Keratinocyte (primary cell): ENCODE measurements at regions not wholly inside any gene's neighbourhood (a gene's known extent, or its start where the extent isn't known, plus 50 kb on each side); places are given as distances from the start of the nearest gene placed in this dataset.

Experiments used
- DNase-seq: peaks from one replicate; pipeline ENCODE4 v3.0.0-alpha.2; 2011; ENCODE audit warnings: low read depth, missing footprints, low spot score
- FAIRE-seq: peaks from 2 replicates; lab custom pipeline; 2011; peaks lifted over from hg19 to GRCh38; lab: Jason Lieb, UNC
- H2AFZ ChIP-seq: 2 replicates; pipeline ENCODE4 v1.6.0; 2012; ENCODE audit warnings: low read length, control low read depth, inconsistent platforms; ENCODE audit not compliant: control insufficient read depth
- H3K27ac ChIP-seq: 2 replicates; pipeline ENCODE4 v1.5.1; 2011; ENCODE audit warnings: low read length; ENCODE audit not compliant: control insufficient read depth, insufficient read depth
- H3K27me3 ChIP-seq: 3 replicates; pipeline ENCODE4 v1.6.0; 2011; ENCODE audit warnings: low read length; ENCODE audit not compliant: control insufficient read depth, insufficient read depth; ENCODE audit errors: extremely low read depth
- H3K36me3 ChIP-seq, 2 experiments: 2 replicates in 1 of 2; 3 replicates in 1 of 2; pipeline ENCODE4 v1.5.1; 2011; ENCODE audit warnings: low read length in 2 of 2, mild to moderate bottlenecking in 1 of 2; ENCODE audit not compliant: control insufficient read depth in 2 of 2, insufficient read depth in 2 of 2; ENCODE audit errors: extremely low read depth in 1 of 2
- H3K4me1 ChIP-seq: 3 replicates; pipeline ENCODE4 v1.5.1; 2011; ENCODE audit warnings: low read length; ENCODE audit not compliant: control insufficient read depth, insufficient read depth; ENCODE audit errors: extremely low read depth
- H3K4me2 ChIP-seq: 3 replicates; pipeline ENCODE4 v1.6.0; 2011; ENCODE audit warnings: low read depth, low read length; ENCODE audit not compliant: control insufficient read depth, insufficient read depth; ENCODE audit errors: extremely low read depth
- H3K4me3 ChIP-seq, 3 experiments: fragments of 200-600 bp in 1 of 3; sonication (generic) in 1 of 3; 2 replicates in 2 of 3; 3 replicates in 1 of 3; pipeline ENCODE4 v1.5.1; 2011 to 2016; ENCODE audit warnings: low read length in 3 of 3, mild to moderate bottlenecking in 3 of 3, control low read depth in 2 of 3, inconsistent platforms in 1 of 3, low read depth in 1 of 3, mixed read lengths in 1 of 3, mixed run types in 1 of 3, moderate library complexity in 1 of 3; ENCODE audit not compliant: control insufficient read depth in 2 of 3, insufficient read depth in 2 of 3; ENCODE audit errors: extremely low read depth in 1 of 3
- H3K79me2 ChIP-seq: 2 replicates; pipeline ENCODE4 v1.6.0; 2012; ENCODE audit warnings: low read length; ENCODE audit not compliant: control insufficient read depth, insufficient read depth
- H3K9ac ChIP-seq: 3 replicates; pipeline ENCODE4 v1.6.0; 2011; ENCODE audit warnings: low read length; ENCODE audit not compliant: control insufficient read depth, insufficient read depth; ENCODE audit errors: extremely low read depth
- H3K9me1 ChIP-seq: 3 replicates; pipeline ENCODE4 v1.6.0; 2011; ENCODE audit warnings: low read length; ENCODE audit not compliant: control insufficient read depth, insufficient read depth; ENCODE audit errors: extremely low read depth
- H3K9me3 ChIP-seq: 2 replicates; pipeline ENCODE4 v1.5.1; 2012; ENCODE audit warnings: low read depth, low read length; ENCODE audit not compliant: control insufficient read depth
- H4K20me1 ChIP-seq: 3 replicates; pipeline ENCODE4 v1.6.0; 2011; ENCODE audit warnings: low read length; ENCODE audit not compliant: control insufficient read depth, insufficient read depth; ENCODE audit errors: extremely low read depth
- CTCF ChIP-seq, 3 experiments: IDR thresholded peaks in 1 of 3; conservative IDR thresholded peaks in 1 of 3; optimal IDR thresholded peaks in 1 of 3; 2 replicates in 2 of 3; 3 replicates in 1 of 3; pipeline versions ENCODE3 to v1.5.1; 2011; ENCODE audit warnings: low read length in 3 of 3, mild to moderate bottlenecking in 3 of 3, moderate library complexity in 2 of 3, control low read depth in 1 of 3, inconsistent platforms in 1 of 3; ENCODE audit not compliant: insufficient read depth in 2 of 3; ENCODE audit errors: extremely low read depth in 1 of 3
- EZH2 ChIP-seq: IDR thresholded peaks from one replicate; pipeline ENCODE4 v1.6.1; 2012; ENCODE audit warnings: inconsistent platforms, mild to moderate bottlenecking, low read length, moderate library complexity
- dilution Hi-C: fragments of 300-500 bp; cut with MboI; formaldehyde crosslinking; loops from one replicate; pipeline ENCODE4 v1.7.0; 2020; ENCODE audit warnings: low sequenced_read_pairs; ENCODE audit not compliant: extremely low pct_ligation_motif_present

- Histone ChIP-seq H3K36me3 (no peaks in the 10 kb centered on the region), H4K20me1 (no peaks in the 10 kb centered on the region), H3K4me1 (no peaks in the 10 kb centered on the region), H3K4me2 (no peak overlapping the region), H3K4me3 (no peak overlapping the region), H3K27ac (no peak overlapping the region), H3K79me2 (no peaks in the 10 kb centered on the region), H3K27me3 (no peaks in the 10 kb centered on the region), H3K9me1 (no peaks in the 10 kb centered on the region), H3K9me3 (peaks cover 5% of the 10 kb centered on the region), H3K9ac (no peak overlapping the region), H2AFZ (no peak overlapping the region)
- DNase-seq = no peak
- dilution Hi-C loops = no loop called here
- TF ChIP-seq CTCF (optimal IDR thresholded peaks at IDR 0.05 in 1 of 3, IDR thresholded peaks at IDR 0.05 in 1 of 3, conservative IDR thresholded peaks at IDR 0.05 in 1 of 3; ENCODE audit: extremely low read depth in 1 of 3, insufficient read depth in 2 of 3, low read length in 3 of 3) (no peak), EZH2 (no peak)
- no peak for FAIRE-seq
These were observed 446.3 kb upstream of the GNPDA2 start for GRCh38 chr4:45172636-45173035.

GRCh38 chr4:45160951-45161350, 434.6 kb upstream of the GNPDA2 start:
- Histone ChIP-seq H4K20me1 (no peaks in the 10 kb centered on the region), H3K9me1 (no peaks in the 10 kb centered on the region), H3K79me2 (no peaks in the 10 kb centered on the region), H3K4me3 (no peak overlapping the region), H3K36me3 (no peaks in the 10 kb centered on the region), H3K4me2 (no peak overlapping the region), H3K27me3 (no peaks in the 10 kb centered on the region), H3K9me3 (no peaks in the 10 kb centered on the region), H3K4me1 (no peaks in the 10 kb centered on the region), H3K9ac (no peak overlapping the region), H3K27ac (no peak overlapping the region), H2AFZ (no peak overlapping the region)
- dilution Hi-C loops = no loop called here
- TF ChIP-seq CTCF (optimal IDR thresholded peaks at IDR 0.05 in 1 of 3, IDR thresholded peaks at IDR 0.05 in 1 of 3, conservative IDR thresholded peaks at IDR 0.05 in 1 of 3; ENCODE audit: extremely low read depth in 1 of 3, insufficient read depth in 2 of 3, low read length in 3 of 3) (no peak), EZH2 (no peak)
- no peak for FAIRE-seq
- no peak for DNase-seq
